ENCODE measurements at regions not wholly inside any gene's neighbourhood (a gene's known extent, or its start where the extent isn't known, plus 50 kb on each side); places are given as distances from the start of the nearest gene placed in this dataset.
"Not testable (repeated sequence)": the region's sequence is repeated elsewhere in the genome, so short reads cannot be mapped to it uniquely, and the experiment has no call there.

GRCh38 chr6:27633221-27633688 is 160.3 kb upstream of the ZNF184 start:
- H3K4me1 ChIP-seq; H3K27ac ChIP-seq; H3K27me3 ChIP-seq; H3K4me3 ChIP-seq; H3K9me3 ChIP-seq (replicated peaks); H3K36me3 ChIP-seq; DNase-seq: not testable (repeated sequence)

- H3K4me3 ChIP-seq = no peak overlapping the region
These were observed 158.7 kb upstream of the ZNF184 start for GRCh38 chr6:27631609-27631916.

GRCh38 chr6:27630727-27631608 is 158.1 kb upstream of the ZNF184 start:
- H3K27me3 ChIP-seq = no peaks in the 10 kb centered on the region
- H3K9me3 ChIP-seq (replicated peaks) = no peaks in the 10 kb centered on the region
- no peak overlapping the region for H3K4me3 ChIP-seq
- H3K4me1 ChIP-seq = no peaks in the 10 kb centered on the region
- no peak for DNase-seq
- no peak overlapping the region for H3K27ac ChIP-seq
- H3K36me3 ChIP-seq = no peaks in the 10 kb centered on the region

More at GRCh38 chr6:27631609-27631916, 158.7 kb upstream of the ZNF184 start:
- Histone ChIP-seq H3K9me3 (replicated peaks) (no peaks in the 10 kb centered on the region), H3K4me1 (no peaks in the 10 kb centered on the region), H3K36me3 (no peaks in the 10 kb centered on the region), H3K27me3 (no peaks in the 10 kb centered on the region), H3K27ac (no peak overlapping the region)
- no peak for DNase-seq

GRCh38 chr6:27624694-27625262 is 151.9 kb upstream of the ZNF184 start:
- Histone ChIP-seq H3K4me1 (no peaks in the 10 kb centered on the region), H3K9me3 (replicated peaks) (no peaks in the 10 kb centered on the region), H3K36me3 (no peaks in the 10 kb centered on the region), H3K27ac (no peak overlapping the region), H3K4me3 (no peak overlapping the region), H3K27me3 (no peaks in the 10 kb centered on the region)
- no peak for DNase-seq

- Histone ChIP-seq H3K27me3 (no peaks in the 10 kb centered on the region), H3K36me3 (no peaks in the 10 kb centered on the region), H3K4me1 (no peaks in the 10 kb centered on the region), H3K27ac (no peak overlapping the region), H3K4me3 (no peak overlapping the region), H3K9me3 (replicated peaks) (no peaks in the 10 kb centered on the region)
- no peak for DNase-seq
These were observed 150.2 kb upstream of the ZNF184 start for GRCh38 chr6:27623103-27623502.

GRCh38 chr6:27619436-27619835 is 146.5 kb upstream of the ZNF184 start:
- no peaks in the 10 kb centered on the region for H3K27me3 ChIP-seq
- no peak for DNase-seq
- H3K9me3 ChIP-seq (replicated peaks) = no peaks in the 10 kb centered on the region
- no peaks in the 10 kb centered on the region for H3K36me3 ChIP-seq
- no peak overlapping the region for H3K27ac ChIP-seq
- no peaks in the 10 kb centered on the region for H3K4me1 ChIP-seq
- H3K4me3 ChIP-seq = no peak overlapping the region

GRCh38 chr6:27617700-27618689 is 145.1 kb upstream of the ZNF184 start:
- Histone ChIP-seq H3K4me1 (no peaks in the 10 kb centered on the region), H3K27ac (no peak overlapping the region), H3K9me3 (replicated peaks) (no peaks in the 10 kb centered on the region), H3K27me3 (no peaks in the 10 kb centered on the region), H3K36me3 (no peaks in the 10 kb centered on the region), H3K4me3 (peak overlapping the region; percentile 50)
- peak; percentile 5 to 25 for DNase-seq

GRCh38 chr6:27617046-27617687 is 144.3 kb upstream of the ZNF184 start:
- H3K9me3 ChIP-seq (replicated peaks) = no peaks in the 10 kb centered on the region
- H3K4me3 ChIP-seq = peak overlapping the region; percentile 50
- no peak overlapping the region for H3K27ac ChIP-seq
- H3K36me3 ChIP-seq = no peaks in the 10 kb centered on the region
- peak in 1 of 2 experiments; percentile 17 for DNase-seq
- no peaks in the 10 kb centered on the region for H3K4me1 ChIP-seq
- H3K27me3 ChIP-seq = no peaks in the 10 kb centered on the region

GRCh38 chr6:27616328-27617045 is 143.6 kb upstream of the ZNF184 start:
- no peaks in the 10 kb centered on the region for H3K36me3 ChIP-seq
- H3K27ac ChIP-seq = no peak overlapping the region
- no peaks in the 10 kb centered on the region for H3K9me3 ChIP-seq (replicated peaks)
- no peaks in the 10 kb centered on the region for H3K4me1 ChIP-seq
- H3K27me3 ChIP-seq = no peaks in the 10 kb centered on the region
- no peak for DNase-seq
- H3K4me3 ChIP-seq = no peak overlapping the region

GRCh38 chr6:27611451-27611850 is 138.5 kb upstream of the ZNF184 start:
- Histone ChIP-seq H3K4me1 (no peaks in the 10 kb centered on the region), H3K9me3 (replicated peaks) (no peaks in the 10 kb centered on the region), H3K36me3 (no peaks in the 10 kb centered on the region), H3K4me3 (no peak overlapping the region), H3K27ac (no peak overlapping the region), H3K27me3 (no peaks in the 10 kb centered on the region)
- DNase-seq = no peak

GRCh38 chr6:27608916-27609883 is 136.3 kb upstream of the ZNF184 start:
- Histone ChIP-seq H3K27ac (no peak overlapping the region), H3K4me1 (no peaks in the 10 kb centered on the region), H3K9me3 (replicated peaks) (no peaks in the 10 kb centered on the region), H3K4me3 (no peak overlapping the region), H3K27me3 (no peaks in the 10 kb centered on the region), H3K36me3 (no peaks in the 10 kb centered on the region)
- DNase-seq = peak in 1 of 2 experiments; percentile 42

GRCh38 chr6:27605401-27606342 is 132.8 kb upstream of the ZNF184 start:
- no peak for DNase-seq
- H3K4me1 ChIP-seq = no peaks in the 10 kb centered on the region
- H3K9me3 ChIP-seq (replicated peaks) = no peaks in the 10 kb centered on the region
- no peak overlapping the region for H3K27ac ChIP-seq
- H3K4me3 ChIP-seq = no peak overlapping the region
- no peaks in the 10 kb centered on the region for H3K27me3 ChIP-seq
- no peaks in the 10 kb centered on the region for H3K36me3 ChIP-seq

Data from SJCRH30 (cell line).